ENCODE measurements at regions not wholly inside any gene's neighbourhood (a gene's known extent, or its start where the extent isn't known, plus 50 kb on each side); places are given as distances from the start of the nearest gene placed in this dataset.
A peak's percentile ranks its signal among the peaks of the same experiment; 100 is the strongest.

GRCh38 chr13:110073982-110074381 is 233.0 kb downstream of the COL4A1 start:
- intact Hi-C loops (cut with DNase I) = no loop called here
- FAIRE-seq = no peak
- no peak overlapping the region for H3K27ac ChIP-seq (ENCODE audit: low read depth in 2 of 2, low read length in 2 of 2)
- H3K9me3 ChIP-seq (ENCODE audit: control insufficient read depth in 2 of 3, insufficient read depth in 1 of 3, low read length in 3 of 3) = no peaks in the 10 kb centered on the region
- H3K27me3 ChIP-seq (ENCODE audit: control insufficient read depth, insufficient read depth, low read length) = no peaks in the 10 kb centered on the region
- H3K4me3 ChIP-seq (ENCODE audit: low read length in 3 of 3) = no peak overlapping the region
- TF ChIP-seq CTCF (IDR thresholded peaks at IDR 0.05; ENCODE audit: borderline replicate concordance, extremely low read depth, insufficient read depth) = no peak
- H3K36me3 ChIP-seq (ENCODE audit: control insufficient read depth in 2 of 3, insufficient read depth in 3 of 3, low read length in 3 of 3) = no peaks in the 10 kb centered on the region
- no peak overlapping the region for H3K9ac ChIP-seq (ENCODE audit: low read length in 3 of 3)
- no peaks in the 10 kb centered on the region for H3K4me1 ChIP-seq (ENCODE audit: control insufficient read depth in 2 of 3, insufficient read depth in 2 of 3, low read depth in 1 of 3, low read length in 3 of 3)
- no peak for DNase-seq

- no peak overlapping the region for H3K9ac ChIP-seq (ENCODE audit: low read length in 3 of 3)
- H3K27me3 ChIP-seq (ENCODE audit: control insufficient read depth, insufficient read depth, low read length) = no peaks in the 10 kb centered on the region
- intact Hi-C loops (cut with DNase I) = no loop called here
- DNase-seq (peak in 1 of 5 donors; percentile 18), FAIRE-seq (no peak)
- no peak for TF ChIP-seq CTCF (IDR thresholded peaks at IDR 0.05; ENCODE audit: borderline replicate concordance, extremely low read depth, insufficient read depth)
- no peak overlapping the region for H3K4me3 ChIP-seq (ENCODE audit: low read length in 3 of 3)
- no peak overlapping the region for H3K27ac ChIP-seq (ENCODE audit: low read depth in 2 of 2, low read length in 2 of 2)
- no peaks in the 10 kb centered on the region for H3K9me3 ChIP-seq (ENCODE audit: control insufficient read depth in 2 of 3, insufficient read depth in 1 of 3, low read length in 3 of 3)
- no peaks in the 10 kb centered on the region for H3K36me3 ChIP-seq (ENCODE audit: control insufficient read depth in 2 of 3, insufficient read depth in 3 of 3, low read length in 3 of 3)
- H3K4me1 ChIP-seq (ENCODE audit: control insufficient read depth in 2 of 3, insufficient read depth in 2 of 3, low read depth in 1 of 3, low read length in 3 of 3) = no peaks in the 10 kb centered on the region
Observed at GRCh38 chr13:110070511-110071120, 236.3 kb downstream of the COL4A1 start.

- H3K36me3 ChIP-seq (ENCODE audit: control insufficient read depth in 2 of 3, insufficient read depth in 3 of 3, low read length in 3 of 3) = no peaks in the 10 kb centered on the region
- no peak overlapping the region for H3K4me3 ChIP-seq (ENCODE audit: low read length in 3 of 3)
- no peak overlapping the region for H3K27ac ChIP-seq (ENCODE audit: low read depth in 2 of 2, low read length in 2 of 2)
- DNase-seq (no peak), FAIRE-seq (no peak)
- no peak overlapping the region for H3K9ac ChIP-seq (ENCODE audit: low read length in 3 of 3)
- H3K9me3 ChIP-seq (ENCODE audit: control insufficient read depth in 2 of 3, insufficient read depth in 1 of 3, low read length in 3 of 3) = no peaks in the 10 kb centered on the region
- intact Hi-C loops (cut with DNase I) = no loop called here
- TF ChIP-seq CTCF (IDR thresholded peaks at IDR 0.05; ENCODE audit: borderline replicate concordance, extremely low read depth, insufficient read depth) = no peak
- no peaks in the 10 kb centered on the region for H3K4me1 ChIP-seq (ENCODE audit: control insufficient read depth in 2 of 3, insufficient read depth in 2 of 3, low read depth in 1 of 3, low read length in 3 of 3)
- no peaks in the 10 kb centered on the region for H3K27me3 ChIP-seq (ENCODE audit: control insufficient read depth, insufficient read depth, low read length)
Observed at GRCh38 chr13:110070046-110070445, 236.9 kb downstream of the COL4A1 start.

GRCh38 chr13:110068176-110068473 is 238.8 kb downstream of the COL4A1 start:
- peaks cover 0 to under 1% (median 0%) of the 10 kb centered on the region in 3 donors for H3K4me1 ChIP-seq (ENCODE audit: control insufficient read depth in 2 of 3, insufficient read depth in 2 of 3, low read depth in 1 of 3, low read length in 3 of 3)
- no peaks in the 10 kb centered on the region for H3K27me3 ChIP-seq (ENCODE audit: control insufficient read depth, insufficient read depth, low read length)
- FAIRE-seq (no peak), DNase-seq (no peak)
- no peak overlapping the region for H3K4me3 ChIP-seq (ENCODE audit: low read length in 3 of 3)
- no peaks in the 10 kb centered on the region for H3K9me3 ChIP-seq (ENCODE audit: control insufficient read depth in 2 of 3, insufficient read depth in 1 of 3, low read length in 3 of 3)
- no peaks in the 10 kb centered on the region for H3K36me3 ChIP-seq (ENCODE audit: control insufficient read depth in 2 of 3, insufficient read depth in 3 of 3, low read length in 3 of 3)
- intact Hi-C loops (cut with DNase I) = no loop called here
- H3K27ac ChIP-seq (ENCODE audit: low read depth in 2 of 2, low read length in 2 of 2) = no peak overlapping the region
- TF ChIP-seq CTCF (IDR thresholded peaks at IDR 0.05; ENCODE audit: borderline replicate concordance, extremely low read depth, insufficient read depth) = no peak
- no peak overlapping the region for H3K9ac ChIP-seq (ENCODE audit: low read length in 3 of 3)

Data from kidney (tissue), 13 donors.